Vagina (tissue), 2 donors: ENCODE measurements at regions not wholly inside any gene's neighbourhood (a gene's known extent, or its start where the extent isn't known, plus 50 kb on each side); places are given as distances from the start of the nearest gene placed in this dataset.

Source experiments
- POLR2AphosphoS5 ChIP-seq, 2 donors: sonication (generic); formaldehyde crosslinking; IDR thresholded peaks; one replicate each; pipeline ENCODE4 v1.9.0; 2017; ENCODE audit warnings: antibody characterized with exemption in 2 of 2, mild to moderate bottlenecking in 2 of 2, low read depth in 1 of 2; ENCODE audit not compliant: insufficient read depth in 1 of 2
- TF ChIP-seq, protein P1 (sequence below), 3 experiments: fragments of 450-650 bp in 2 of 3; fragments of 200-600 bp in 1 of 3; sonication (generic) in 1 of 3; IDR thresholded peaks; one replicate each; pipeline ENCODE4 v1.5.1; 2017 to 2019; ENCODE audit warnings: antibody characterized with exemption in 3 of 3, mild to moderate bottlenecking in 2 of 3, moderate library complexity in 2 of 3

DNA sequence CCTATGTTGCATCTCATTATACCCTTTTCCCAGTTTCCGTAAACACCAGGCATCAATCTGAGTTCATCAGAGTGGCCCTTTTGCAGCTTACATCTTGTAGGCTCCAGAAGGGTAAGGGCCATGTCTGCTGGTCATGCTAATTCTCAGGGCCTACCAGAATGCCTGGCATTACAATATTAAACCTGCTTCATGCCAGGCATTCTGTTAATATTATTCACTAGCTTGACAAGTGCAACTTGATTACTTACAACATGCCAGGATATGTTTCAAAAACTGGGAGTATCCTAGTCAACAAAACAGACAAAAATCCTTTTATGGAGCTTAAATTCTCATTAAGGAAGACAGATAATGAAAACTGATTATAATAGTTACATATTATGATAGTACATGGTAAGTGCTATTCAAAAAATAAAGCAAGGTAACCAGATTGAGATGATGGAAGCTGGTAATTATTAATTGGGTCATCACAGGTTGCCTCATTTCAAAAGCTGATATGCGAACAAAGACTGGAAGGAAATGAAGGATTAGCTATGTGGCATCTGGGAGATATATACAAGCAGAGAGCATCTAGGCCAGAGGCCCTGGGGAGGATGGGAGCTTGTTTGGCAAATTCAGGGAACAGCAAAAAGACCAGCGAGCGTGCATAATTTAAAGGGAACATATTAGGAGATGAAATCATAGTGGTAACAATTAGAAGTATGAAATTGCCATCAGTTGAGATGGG lies 406.3 kb downstream of the DMRT2 start:
- TF ChIP-seq, protein P1, sequence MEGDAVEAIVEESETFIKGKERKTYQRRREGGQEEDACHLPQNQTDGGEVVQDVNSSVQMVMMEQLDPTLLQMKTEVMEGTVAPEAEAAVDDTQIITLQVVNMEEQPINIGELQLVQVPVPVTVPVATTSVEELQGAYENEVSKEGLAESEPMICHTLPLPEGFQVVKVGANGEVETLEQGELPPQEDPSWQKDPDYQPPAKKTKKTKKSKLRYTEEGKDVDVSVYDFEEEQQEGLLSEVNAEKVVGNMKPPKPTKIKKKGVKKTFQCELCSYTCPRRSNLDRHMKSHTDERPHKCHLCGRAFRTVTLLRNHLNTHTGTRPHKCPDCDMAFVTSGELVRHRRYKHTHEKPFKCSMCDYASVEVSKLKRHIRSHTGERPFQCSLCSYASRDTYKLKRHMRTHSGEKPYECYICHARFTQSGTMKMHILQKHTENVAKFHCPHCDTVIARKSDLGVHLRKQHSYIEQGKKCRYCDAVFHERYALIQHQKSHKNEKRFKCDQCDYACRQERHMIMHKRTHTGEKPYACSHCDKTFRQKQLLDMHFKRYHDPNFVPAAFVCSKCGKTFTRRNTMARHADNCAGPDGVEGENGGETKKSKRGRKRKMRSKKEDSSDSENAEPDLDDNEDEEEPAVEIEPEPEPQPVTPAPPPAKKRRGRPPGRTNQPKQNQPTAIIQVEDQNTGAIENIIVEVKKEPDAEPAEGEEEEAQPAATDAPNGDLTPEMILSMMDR (IDR thresholded peaks at IDR 0.05), result no peak
- TF ChIP-seq POLR2AphosphoS5 (IDR thresholded peaks at IDR 0.05; ENCODE audit: insufficient read depth in 1 of 2, low read depth in 1 of 2), result no peak
